Subcutaneous abdominal adipose tissue (tissue), 5 donors: ENCODE measurements at regions not wholly inside any gene's neighbourhood (a gene's known extent, or its start where the extent isn't known, plus 50 kb on each side); places are given as distances from the start of the nearest gene placed in this dataset.

Source experiments
- H3K27ac ChIP-seq: one replicate; pipeline ENCODE4 v1.7.0; 2013; ENCODE audit warnings: low read depth, mild to moderate bottlenecking, inconsistent platforms, low read length, moderate library complexity
- H3K27me3 ChIP-seq, 5 donors: one replicate each; pipeline ENCODE4 v1.7.0; 2013; ENCODE audit warnings: low read length in 5 of 5, inconsistent platforms in 1 of 5; ENCODE audit not compliant: control insufficient read depth in 5 of 5, insufficient read depth in 4 of 5
- H3K36me3 ChIP-seq, 5 donors: one replicate each; pipeline ENCODE4 v1.7.0; 2013; ENCODE audit warnings: low read length in 5 of 5; ENCODE audit not compliant: control insufficient read depth in 5 of 5, insufficient read depth in 5 of 5
- H3K4me1 ChIP-seq, 5 donors: one replicate each; pipeline ENCODE4 v1.7.0; 2013; ENCODE audit warnings: low read length in 5 of 5, mild to moderate bottlenecking in 3 of 5, moderate library complexity in 1 of 5; ENCODE audit not compliant: control insufficient read depth in 5 of 5, insufficient read depth in 5 of 5
- H3K4me3 ChIP-seq, 5 donors: one replicate each; pipeline ENCODE4 v1.7.0; 2013; ENCODE audit warnings: low read length in 5 of 5, low read depth in 1 of 5
- H3K9ac ChIP-seq, 5 donors: one replicate each; pipeline ENCODE4 v1.7.0; 2013; ENCODE audit warnings: low read length in 5 of 5, mild to moderate bottlenecking in 4 of 5, moderate library complexity in 3 of 5
- H3K9me3 ChIP-seq, 5 donors: one replicate each; pipeline ENCODE4 v1.7.0; 2013; ENCODE audit warnings: low read length in 5 of 5; ENCODE audit not compliant: control insufficient read depth in 5 of 5
- donor health status: healthy.
- donor health status: healthy.
- donor health status: healthy.
- donor health status: healthy.
- donor health status: healthy.

DNA sequence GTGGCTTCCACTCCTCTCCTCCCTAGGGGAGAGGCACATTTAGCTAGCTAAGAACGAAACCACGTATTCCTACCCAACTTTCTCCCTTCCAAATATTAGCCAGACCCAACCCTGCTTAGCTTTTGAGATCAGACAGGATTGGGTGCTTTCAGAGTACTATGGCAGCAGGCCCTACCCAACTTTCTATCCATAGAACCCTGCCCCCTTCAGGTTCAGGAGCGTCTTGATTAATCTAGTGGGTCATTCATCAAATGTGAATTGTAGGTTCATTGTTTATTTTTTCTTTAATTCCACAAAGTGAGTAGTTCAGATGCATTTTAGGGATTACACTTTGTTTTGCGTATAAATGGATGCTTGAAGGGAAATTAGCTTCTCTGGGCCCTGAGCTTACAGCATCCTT lies 188.3 kb downstream of the MIB1 start:
- H3K4me3 ChIP-seq: no peak overlapping the region

DNA sequence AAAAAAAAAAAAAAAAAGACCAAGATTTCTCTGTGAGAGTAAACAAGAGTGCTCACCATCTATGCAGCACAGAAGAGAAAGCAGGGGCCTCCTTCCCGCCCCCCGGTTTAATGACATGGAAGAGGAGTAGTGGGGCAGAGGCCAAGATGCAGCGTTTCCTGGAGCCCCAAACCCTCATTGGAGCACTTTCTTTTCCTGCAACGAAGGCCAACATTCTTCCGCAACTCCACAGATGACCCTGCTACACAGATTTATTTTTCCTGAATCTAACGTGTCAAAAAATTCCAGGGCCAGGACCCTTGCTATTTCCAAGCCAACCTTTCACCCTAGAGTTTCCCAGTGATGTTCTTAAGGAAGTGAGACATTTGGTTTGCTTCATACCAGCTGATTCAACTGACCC lies 189.6 kb downstream of the MIB1 start:
- no peaks in the 10 kb centered on the region for H3K36me3 ChIP-seq
- H3K27me3 ChIP-seq: peaks cover 0 to 4% (median 0%) of the 10 kb centered on the region in 5 donors
- no peaks in the 10 kb centered on the region for H3K9me3 ChIP-seq
- no peak overlapping the region for H3K9ac ChIP-seq
- H3K27ac ChIP-seq: no peak overlapping the region
- no peak overlapping the region for H3K4me3 ChIP-seq
- H3K4me1 ChIP-seq: no peaks in the 10 kb centered on the region

More for the DNA sequence above, 188.3 kb downstream of the MIB1 start:
- Histone ChIP-seq H3K9me3 (no peaks in the 10 kb centered on the region), H3K27me3 (peaks cover 0 to 3% (median 0%) of the 10 kb centered on the region in 5 donors), H3K9ac (no peak overlapping the region), H3K4me1 (no peaks in the 10 kb centered on the region), H3K27ac (no peak overlapping the region), H3K36me3 (no peaks in the 10 kb centered on the region)

DNA sequence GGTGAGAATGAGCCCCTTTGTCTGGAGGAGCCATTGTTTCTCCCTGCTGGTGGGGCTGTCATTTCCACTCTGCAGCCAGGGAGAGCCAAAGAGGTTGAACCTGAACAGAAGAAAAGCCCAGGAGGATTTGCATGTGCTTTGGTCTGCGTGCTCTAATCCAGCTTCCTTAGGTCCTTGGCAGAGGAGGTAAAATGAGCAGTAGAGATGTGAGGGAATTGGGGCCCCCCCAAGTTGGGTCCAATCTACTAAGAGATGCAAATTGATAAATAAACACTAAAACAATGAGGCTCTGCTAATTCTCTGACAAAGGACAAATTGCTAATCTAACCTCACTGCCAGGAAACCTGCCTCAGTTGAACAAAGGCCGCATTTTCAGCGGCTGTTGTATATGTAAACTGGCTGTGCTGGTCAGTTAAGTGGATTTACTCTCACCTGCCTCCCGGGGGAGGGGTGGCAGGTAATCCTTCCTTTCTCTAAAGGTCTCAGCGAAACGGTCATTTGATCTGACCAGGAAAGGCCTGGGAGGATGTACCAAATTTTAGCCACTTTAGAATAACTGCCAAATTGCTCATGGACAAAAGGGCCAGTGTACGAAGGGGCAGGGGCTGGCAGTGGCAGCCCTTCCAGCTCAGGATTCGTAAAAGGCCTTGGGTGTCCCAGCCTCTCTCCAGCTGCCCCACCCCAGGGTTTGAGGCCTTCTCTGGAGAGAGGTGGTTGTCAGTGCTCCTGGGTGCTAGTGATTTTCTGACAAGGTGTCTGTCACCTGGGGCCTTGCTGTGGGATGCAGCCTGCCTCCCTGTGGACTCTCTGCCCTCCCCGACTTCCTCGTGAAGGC lies 193.6 kb downstream of the MIB1 start:
- Histone ChIP-seq H3K9ac (no peak overlapping the region), H3K36me3 (no peaks in the 10 kb centered on the region), H3K27ac (no peak overlapping the region)

DNA sequence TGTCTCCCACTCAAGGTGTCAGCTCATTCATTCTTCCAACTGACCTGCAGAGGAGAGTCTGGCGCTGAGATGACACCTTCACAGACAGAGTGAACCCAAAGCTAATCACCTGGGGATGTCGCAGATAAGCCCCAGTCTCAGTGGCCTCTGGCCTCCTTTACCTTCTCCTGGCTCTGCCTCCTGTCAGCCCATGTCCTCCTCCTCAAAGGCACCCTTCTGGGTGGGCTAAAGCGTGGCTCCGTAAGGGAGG lies 194.1 kb downstream of the MIB1 start:
- peaks cover 0 to 4% (median 0%) of the 10 kb centered on the region in 5 donors for H3K9me3 ChIP-seq
- H3K4me3 ChIP-seq: no peak overlapping the region

More for the DNA sequence above, 193.6 kb downstream of the MIB1 start:
- peaks cover 0 to 4% (median 0%) of the 10 kb centered on the region in 5 donors for H3K27me3 ChIP-seq
- peaks cover 0 to 4% (median 0%) of the 10 kb centered on the region in 5 donors for H3K9me3 ChIP-seq
- H3K4me1 ChIP-seq: no peaks in the 10 kb centered on the region
- H3K4me3 ChIP-seq: no peak overlapping the region

DNA sequence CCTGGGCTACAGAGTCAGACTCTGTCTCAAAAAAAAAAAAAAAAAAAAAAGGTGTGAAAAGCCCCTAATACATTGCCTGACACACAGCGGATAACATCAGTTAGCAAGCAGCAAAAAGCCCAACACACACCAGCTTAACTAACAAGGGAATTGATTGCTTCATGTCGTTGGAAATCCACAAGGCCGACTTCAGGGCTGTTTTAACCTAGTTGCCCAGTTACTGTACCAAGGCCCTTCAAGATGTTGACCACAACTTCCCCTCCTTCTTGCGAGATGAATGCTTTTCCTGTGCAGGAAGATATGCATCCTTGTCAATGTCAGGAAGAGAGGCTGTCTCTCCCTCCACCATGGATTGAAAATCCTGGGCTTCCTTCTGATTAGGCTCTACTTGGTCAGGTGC lies 202.9 kb downstream of the MIB1 start:
- no peaks in the 10 kb centered on the region for H3K4me1 ChIP-seq
- H3K9ac ChIP-seq: no peak overlapping the region
- H3K27me3 ChIP-seq: peaks cover 0 to 4% (median 0%) of the 10 kb centered on the region in 5 donors
- H3K27ac ChIP-seq: no peak overlapping the region
- no peaks in the 10 kb centered on the region for H3K9me3 ChIP-seq
- no peaks in the 10 kb centered on the region for H3K36me3 ChIP-seq
- H3K4me3 ChIP-seq: no peak overlapping the region

More for the DNA sequence above, 194.1 kb downstream of the MIB1 start:
- Histone ChIP-seq H3K4me1 (no peaks in the 10 kb centered on the region), H3K36me3 (no peaks in the 10 kb centered on the region), H3K9ac (no peak overlapping the region), H3K27ac (no peak overlapping the region), H3K27me3 (peaks cover 0 to 4% (median 0%) of the 10 kb centered on the region in 5 donors)

DNA sequence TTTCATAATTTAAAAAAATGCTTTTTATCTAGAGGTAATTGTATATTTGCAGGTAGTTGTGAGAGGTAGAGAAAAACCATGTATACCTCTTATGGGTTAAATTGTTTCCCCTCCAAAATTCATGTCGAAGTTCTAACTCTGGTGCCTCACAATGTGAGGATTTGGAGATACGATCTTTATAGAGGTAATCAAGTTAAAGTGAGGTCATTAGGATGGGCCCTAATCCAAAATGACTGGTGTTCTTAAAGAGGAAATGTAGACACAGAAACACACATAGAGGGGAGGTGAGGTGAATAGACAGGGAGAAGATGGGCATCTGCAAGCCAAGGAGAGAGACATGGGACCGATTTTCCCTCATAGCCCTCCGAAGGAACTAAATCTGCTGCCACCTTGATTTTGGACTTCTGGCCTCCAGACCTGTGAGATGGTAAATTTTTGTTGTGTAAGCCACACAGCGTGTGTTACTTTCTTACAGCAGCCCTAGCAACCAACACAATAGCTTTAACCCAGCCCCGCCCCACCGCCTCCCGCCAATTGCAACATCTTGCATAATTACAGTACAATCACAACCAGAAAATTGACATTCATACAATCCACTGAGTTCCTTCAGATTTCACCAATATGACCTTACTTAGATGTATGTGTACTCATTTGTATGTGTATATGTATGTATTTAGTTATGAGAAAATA lies 208.9 kb downstream of the MIB1 start:
- H3K4me1 ChIP-seq: no peaks in the 10 kb centered on the region
- no peak overlapping the region for H3K4me3 ChIP-seq
- no peaks in the 10 kb centered on the region for H3K36me3 ChIP-seq
- no peaks in the 10 kb centered on the region for H3K9me3 ChIP-seq
- peaks cover 0 to 4% (median 0%) of the 10 kb centered on the region in 5 donors for H3K27me3 ChIP-seq
- H3K9ac ChIP-seq: no peak overlapping the region
- H3K27ac ChIP-seq: no peak overlapping the region

DNA sequence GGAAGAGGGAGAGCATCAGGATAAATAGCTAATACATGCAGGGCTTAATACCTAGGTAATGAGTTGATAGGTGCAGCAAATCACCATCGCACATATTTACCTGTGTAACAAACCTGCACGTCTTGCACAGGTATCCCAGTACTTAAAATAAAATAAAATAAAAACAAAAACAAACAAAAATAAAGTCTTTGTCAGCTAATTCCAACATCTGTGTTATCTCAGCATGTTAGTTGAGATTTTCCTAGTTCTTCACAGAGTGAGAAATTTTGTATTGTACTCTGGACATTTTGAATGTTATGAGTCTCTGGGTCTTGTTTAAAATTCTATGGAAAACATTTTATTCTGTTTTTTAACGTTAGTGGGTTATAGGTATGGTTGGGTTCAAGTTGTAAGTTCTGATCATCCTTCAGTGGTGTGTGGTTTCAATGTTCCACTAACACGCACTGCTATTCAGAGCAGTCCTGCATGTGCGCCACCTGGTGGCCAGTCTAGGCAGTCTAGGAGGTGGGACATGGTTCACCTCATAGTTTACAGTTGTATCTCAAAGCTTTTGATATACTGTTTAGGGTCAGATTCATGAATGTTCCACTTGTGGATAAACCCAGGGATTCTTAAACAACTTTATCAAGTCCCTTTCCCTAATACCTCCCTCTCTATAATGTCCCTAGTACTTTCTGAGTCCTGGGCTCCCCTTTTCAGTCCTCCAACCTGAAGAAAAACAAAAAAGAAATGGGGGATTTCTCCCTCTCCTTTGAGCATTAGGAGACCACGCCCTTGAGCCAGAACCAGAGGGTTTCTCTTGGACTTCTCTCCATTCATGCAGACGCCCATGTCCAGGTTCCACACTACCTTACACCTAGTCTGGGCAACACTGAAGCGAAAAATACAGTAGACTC lies 213.4 kb upstream of the GATA6 start:
- no peak overlapping the region for H3K9ac ChIP-seq
- H3K4me1 ChIP-seq: no peaks in the 10 kb centered on the region
- H3K27me3 ChIP-seq: peaks cover 0 to 7% (median 0%) of the 10 kb centered on the region in 5 donors
- no peak overlapping the region for H3K27ac ChIP-seq
- H3K9me3 ChIP-seq: no peaks in the 10 kb centered on the region
- no peak overlapping the region for H3K4me3 ChIP-seq
- H3K36me3 ChIP-seq: no peaks in the 10 kb centered on the region

DNA sequence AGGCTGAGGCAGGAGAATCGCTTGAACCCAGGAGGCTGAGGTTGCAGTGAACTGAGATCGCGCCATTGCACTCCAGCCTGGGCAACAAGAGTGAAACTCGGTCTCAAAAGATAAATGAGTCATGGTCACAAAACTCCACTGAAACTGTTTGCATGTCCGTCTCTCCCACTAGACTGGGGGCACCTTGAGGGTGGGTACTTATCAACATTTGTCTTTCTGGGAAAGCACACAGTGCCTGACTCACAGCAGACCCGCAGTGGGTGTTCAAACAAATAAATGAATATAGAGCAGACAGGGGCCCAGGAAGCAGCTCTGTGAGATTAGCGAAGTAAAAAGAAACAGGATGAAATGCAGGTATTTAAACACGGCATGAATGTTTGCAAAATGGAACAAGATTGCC lies 211.1 kb upstream of the GATA6 start:
- Histone ChIP-seq H3K27me3 (peaks cover 0 to 7% (median 0%) of the 10 kb centered on the region in 5 donors), H3K36me3 (no peaks in the 10 kb centered on the region), H3K9ac (no peak overlapping the region), H3K4me1 (no peaks in the 10 kb centered on the region), H3K9me3 (no peaks in the 10 kb centered on the region), H3K4me3 (no peak overlapping the region), H3K27ac (no peak overlapping the region)

DNA sequence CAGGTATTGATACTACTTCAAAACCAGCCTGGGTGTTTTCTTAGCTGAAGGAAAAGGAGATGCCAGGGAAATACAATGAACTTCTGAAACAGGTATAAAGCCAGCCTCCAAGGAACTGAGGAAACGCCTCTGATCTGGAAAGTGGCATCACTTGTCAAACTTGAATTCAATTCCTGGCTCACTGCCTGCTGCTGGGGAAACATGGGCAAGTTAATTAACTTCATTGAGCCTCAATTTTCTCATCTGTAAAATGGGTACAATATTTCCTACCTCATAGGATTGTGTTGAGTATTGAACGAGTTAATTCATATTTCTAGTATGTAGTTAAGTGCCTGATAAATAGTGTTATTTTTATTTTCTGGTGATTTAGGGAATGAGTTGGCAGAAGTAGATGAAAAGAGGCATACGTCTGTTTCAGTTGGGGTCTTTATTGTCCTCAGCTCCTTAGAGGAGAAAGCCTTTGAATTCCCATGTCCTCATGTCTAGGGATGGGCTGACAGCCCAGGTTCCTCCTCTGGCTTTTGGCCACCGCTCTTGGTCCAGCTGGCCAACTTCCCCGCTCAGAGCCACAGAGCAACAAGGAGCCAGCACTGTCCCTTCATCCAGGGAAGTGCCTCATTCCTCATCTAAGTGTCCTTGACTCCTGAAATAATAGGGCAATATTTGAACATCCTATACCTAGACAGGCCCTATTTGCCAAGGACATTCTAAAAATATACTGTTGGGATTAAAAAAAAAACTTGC lies 210.5 kb upstream of the GATA6 start:
- no peak overlapping the region for H3K4me3 ChIP-seq
- H3K27ac ChIP-seq: no peak overlapping the region
- peaks cover 0 to 7% (median 0%) of the 10 kb centered on the region in 5 donors for H3K27me3 ChIP-seq
- H3K4me1 ChIP-seq: no peaks in the 10 kb centered on the region
- no peaks in the 10 kb centered on the region for H3K36me3 ChIP-seq
- H3K9me3 ChIP-seq: no peaks in the 10 kb centered on the region
- H3K9ac ChIP-seq: no peak overlapping the region
